ENCODE measurements at regions not wholly inside any gene's neighbourhood (a gene's known extent, or its start where the extent isn't known, plus 50 kb on each side); places are given as distances from the start of the nearest gene placed in this dataset.

DNA sequence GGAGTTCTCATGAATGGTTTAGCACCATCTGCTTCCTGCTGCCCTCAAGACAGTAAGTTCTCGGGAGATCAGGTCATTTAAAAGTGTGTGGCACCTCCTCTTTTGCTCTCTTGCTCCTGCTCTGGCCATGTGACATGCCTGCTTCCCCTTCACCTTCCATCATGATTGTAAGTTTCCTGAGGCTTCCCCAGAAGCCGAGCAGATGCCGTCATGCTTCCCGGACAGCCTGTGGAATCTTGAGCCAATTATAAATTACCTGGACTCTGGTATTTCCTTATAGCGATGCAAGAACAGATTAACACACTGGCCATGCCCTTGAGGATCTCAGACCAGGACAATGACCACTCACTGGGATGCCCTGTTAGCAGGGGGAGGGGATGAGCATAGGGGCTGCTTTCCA lies 212.3 kb downstream of the MATN1 start:
- no peaks in the 10 kb centered on the region for H3K4me1 ChIP-seq (ENCODE audit: control insufficient read depth in 1 of 2, insufficient read depth in 2 of 2, low read length in 2 of 2)
- peaks cover 0 to 5% of the 10 kb centered on the region in 2 donors for H3K9me3 ChIP-seq (ENCODE audit: control insufficient read depth in 1 of 2, low read length in 2 of 2)
- peaks cover 0 to 3% of the 10 kb centered on the region in 2 donors for H3K27me3 ChIP-seq (ENCODE audit: control insufficient read depth in 1 of 2, insufficient read depth in 2 of 2, low read length in 2 of 2)
- H3K36me3 ChIP-seq (ENCODE audit: control insufficient read depth in 1 of 2, insufficient read depth in 2 of 2, low read length in 2 of 2) = no peaks in the 10 kb centered on the region
- no peak overlapping the region for H3K9ac ChIP-seq (ENCODE audit: low read depth in 1 of 2, low read length in 2 of 2)
- no peak overlapping the region for H3K27ac ChIP-seq (ENCODE audit: low read depth, low read length)
- H3K4me3 ChIP-seq (ENCODE audit: low read depth in 1 of 2, low read length in 2 of 2) = no peak overlapping the region

DNA sequence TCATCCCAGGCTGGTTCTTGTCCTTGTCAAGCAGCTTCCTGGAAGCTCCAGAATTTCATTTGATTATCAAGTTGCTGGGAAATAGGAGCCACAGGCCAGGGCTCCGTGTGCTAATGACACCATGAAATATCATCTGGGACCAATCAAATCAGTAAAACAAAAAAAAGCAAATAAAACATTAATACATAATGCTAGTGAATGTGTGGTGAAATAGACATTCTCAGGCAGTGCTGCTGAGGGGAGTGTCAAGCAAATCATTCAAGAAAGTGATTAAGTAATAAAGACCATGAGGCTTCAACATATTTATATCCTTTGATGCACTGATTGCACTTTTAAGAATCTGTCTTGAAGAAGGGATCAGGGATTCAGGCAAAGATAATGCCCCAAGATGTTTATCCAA lies 213.7 kb downstream of the MATN1 start:
- H3K27me3 ChIP-seq (ENCODE audit: control insufficient read depth in 1 of 2, insufficient read depth in 2 of 2, low read length in 2 of 2) = peaks cover 0 to 3% of the 10 kb centered on the region in 2 donors
- no peak overlapping the region for H3K4me3 ChIP-seq (ENCODE audit: low read depth in 1 of 2, low read length in 2 of 2)
- no peak overlapping the region for H3K27ac ChIP-seq (ENCODE audit: low read depth, low read length)
- no peak overlapping the region for H3K9ac ChIP-seq (ENCODE audit: low read depth in 1 of 2, low read length in 2 of 2)
- peaks cover 0 to 5% of the 10 kb centered on the region in 2 donors for H3K9me3 ChIP-seq (ENCODE audit: control insufficient read depth in 1 of 2, low read length in 2 of 2)
- H3K36me3 ChIP-seq (ENCODE audit: control insufficient read depth in 1 of 2, insufficient read depth in 2 of 2, low read length in 2 of 2) = no peaks in the 10 kb centered on the region
- H3K4me1 ChIP-seq (ENCODE audit: control insufficient read depth in 1 of 2, insufficient read depth in 2 of 2, low read length in 2 of 2) = no peaks in the 10 kb centered on the region

DNA sequence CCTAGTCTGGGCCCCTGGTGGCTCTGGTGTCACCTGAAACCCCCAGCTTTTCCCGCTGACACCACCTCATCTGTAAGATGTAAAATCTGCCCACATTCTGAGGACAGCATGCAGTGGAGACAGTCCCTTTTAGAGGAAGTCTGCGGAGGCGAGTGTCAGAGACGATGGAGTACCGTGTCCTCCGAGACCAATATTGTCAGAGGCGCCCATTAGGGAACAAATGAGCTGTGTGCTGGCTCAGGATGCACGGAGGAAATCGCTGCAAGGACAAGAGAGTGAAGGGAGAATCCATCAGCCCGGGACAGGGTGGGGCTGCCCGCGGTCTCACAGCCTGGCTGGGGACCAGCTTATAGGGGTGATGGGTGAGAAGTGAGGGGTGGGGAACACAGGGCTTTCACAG lies 214.8 kb downstream of the MATN1 start:
- Histone ChIP-seq H3K36me3 (ENCODE audit: control insufficient read depth in 1 of 2, insufficient read depth in 2 of 2, low read length in 2 of 2) (no peaks in the 10 kb centered on the region), H3K9me3 (ENCODE audit: control insufficient read depth in 1 of 2, low read length in 2 of 2) (peaks cover 0 to 5% of the 10 kb centered on the region in 2 donors), H3K27ac (ENCODE audit: low read depth, low read length) (no peak overlapping the region), H3K4me3 (ENCODE audit: low read depth in 1 of 2, low read length in 2 of 2) (no peak overlapping the region), H3K9ac (ENCODE audit: low read depth in 1 of 2, low read length in 2 of 2) (no peak overlapping the region), H3K4me1 (ENCODE audit: control insufficient read depth in 1 of 2, insufficient read depth in 2 of 2, low read length in 2 of 2) (no peaks in the 10 kb centered on the region), H3K27me3 (ENCODE audit: control insufficient read depth in 1 of 2, insufficient read depth in 2 of 2, low read length in 2 of 2) (peaks cover 0 to 3% of the 10 kb centered on the region in 2 donors)

DNA sequence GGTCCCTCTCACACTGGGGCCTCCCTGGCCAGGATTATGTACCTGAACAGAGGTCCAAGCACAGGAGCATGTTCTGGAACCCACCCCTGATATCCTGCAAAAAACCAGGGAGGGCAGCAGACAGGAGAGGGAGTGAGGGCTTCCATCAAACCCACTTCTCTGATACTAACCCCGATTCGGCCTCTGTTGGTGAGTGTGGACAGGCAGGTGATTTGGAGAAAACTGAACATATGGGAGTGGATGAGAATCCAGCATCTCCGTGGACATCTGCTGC lies 215.3 kb downstream of the MATN1 start:
- Histone ChIP-seq H3K4me1 (ENCODE audit: control insufficient read depth in 1 of 2, insufficient read depth in 2 of 2, low read length in 2 of 2) (no peaks in the 10 kb centered on the region), H3K36me3 (ENCODE audit: control insufficient read depth in 1 of 2, insufficient read depth in 2 of 2, low read length in 2 of 2) (no peaks in the 10 kb centered on the region), H3K9ac (ENCODE audit: low read depth in 1 of 2, low read length in 2 of 2) (no peak overlapping the region), H3K27me3 (ENCODE audit: control insufficient read depth in 1 of 2, insufficient read depth in 2 of 2, low read length in 2 of 2) (peaks cover 0 to 3% of the 10 kb centered on the region in 2 donors), H3K27ac (ENCODE audit: low read depth, low read length) (no peak overlapping the region), H3K4me3 (ENCODE audit: low read depth in 1 of 2, low read length in 2 of 2) (no peak overlapping the region), H3K9me3 (ENCODE audit: control insufficient read depth in 1 of 2, low read length in 2 of 2) (peaks cover 0 to 5% of the 10 kb centered on the region in 2 donors)

DNA sequence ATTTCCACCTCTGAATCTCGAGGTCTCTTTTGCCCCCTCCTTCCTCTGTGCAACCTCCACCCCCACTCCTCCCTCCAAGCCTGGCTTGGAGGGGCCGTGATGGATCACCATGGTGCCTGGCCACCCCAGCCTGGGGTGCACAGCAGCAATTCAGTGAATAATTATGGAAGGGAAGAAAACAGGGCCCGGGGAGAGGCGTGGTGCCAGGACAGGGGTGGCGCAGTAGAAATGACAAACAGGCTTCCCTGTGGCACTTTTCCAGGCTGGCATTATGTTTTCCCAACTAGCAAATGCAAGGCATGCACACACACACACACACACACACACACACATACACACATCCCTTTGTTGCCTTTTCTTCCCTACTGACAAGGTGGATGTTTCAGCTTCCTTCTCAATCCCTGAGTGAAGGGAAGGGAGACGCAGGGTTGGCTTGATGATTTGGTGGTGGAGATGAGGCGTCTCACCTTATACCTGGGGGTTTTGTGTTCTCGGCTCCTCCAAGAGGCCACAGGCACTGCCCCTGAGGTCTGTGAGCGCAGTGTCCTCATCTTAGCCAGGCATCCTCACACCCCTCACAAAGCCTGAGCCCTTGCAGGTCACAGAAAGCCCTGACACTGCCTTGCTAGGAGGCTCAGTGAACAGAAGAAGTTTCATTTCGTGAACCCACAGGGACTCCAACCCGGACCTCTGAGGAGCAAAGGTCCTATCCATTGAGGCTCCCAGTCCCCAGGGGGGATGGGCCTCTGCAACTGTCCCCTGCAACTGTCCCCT lies 215.8 kb downstream of the MATN1 start:
- no peaks in the 10 kb centered on the region for H3K4me1 ChIP-seq (ENCODE audit: control insufficient read depth in 1 of 2, insufficient read depth in 2 of 2, low read length in 2 of 2)

DNA sequence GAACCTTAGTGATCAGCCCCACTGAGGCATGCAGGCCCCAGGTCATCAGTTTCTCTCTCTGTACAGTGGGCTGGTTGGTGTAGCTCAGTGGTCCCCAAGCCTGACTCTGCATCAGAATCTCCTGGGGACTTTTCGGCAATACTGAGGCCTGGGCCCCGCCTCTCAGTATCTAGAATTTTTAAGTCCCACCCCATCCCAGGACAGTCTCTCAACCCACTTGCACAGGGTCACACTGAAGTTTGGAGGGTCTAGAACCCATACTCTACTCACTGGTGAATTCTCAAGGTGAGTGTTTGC lies 216.4 kb downstream of the MATN1 start:
- Histone ChIP-seq H3K27ac (ENCODE audit: low read depth, low read length) (no peak overlapping the region), H3K9ac (ENCODE audit: low read depth in 1 of 2, low read length in 2 of 2) (no peak overlapping the region), H3K36me3 (ENCODE audit: control insufficient read depth in 1 of 2, insufficient read depth in 2 of 2, low read length in 2 of 2) (no peaks in the 10 kb centered on the region), H3K4me1 (ENCODE audit: control insufficient read depth in 1 of 2, insufficient read depth in 2 of 2, low read length in 2 of 2) (no peaks in the 10 kb centered on the region), H3K9me3 (ENCODE audit: control insufficient read depth in 1 of 2, low read length in 2 of 2) (peaks cover 0 to 5% of the 10 kb centered on the region in 2 donors), H3K27me3 (ENCODE audit: control insufficient read depth in 1 of 2, insufficient read depth in 2 of 2, low read length in 2 of 2) (peaks cover 0 to 3% of the 10 kb centered on the region in 2 donors), H3K4me3 (ENCODE audit: low read depth in 1 of 2, low read length in 2 of 2) (no peak overlapping the region)

More for the DNA sequence above, 215.8 kb downstream of the MATN1 start:
- H3K36me3 ChIP-seq (ENCODE audit: control insufficient read depth in 1 of 2, insufficient read depth in 2 of 2, low read length in 2 of 2) = no peaks in the 10 kb centered on the region
- H3K27ac ChIP-seq (ENCODE audit: low read depth, low read length) = no peak overlapping the region
- peaks cover 0 to 5% of the 10 kb centered on the region in 2 donors for H3K9me3 ChIP-seq (ENCODE audit: control insufficient read depth in 1 of 2, low read length in 2 of 2)
- H3K9ac ChIP-seq (ENCODE audit: low read depth in 1 of 2, low read length in 2 of 2) = no peak overlapping the region
- no peak overlapping the region for H3K4me3 ChIP-seq (ENCODE audit: low read depth in 1 of 2, low read length in 2 of 2)
- peaks cover 0 to 3% of the 10 kb centered on the region in 2 donors for H3K27me3 ChIP-seq (ENCODE audit: control insufficient read depth in 1 of 2, insufficient read depth in 2 of 2, low read length in 2 of 2)

DNA sequence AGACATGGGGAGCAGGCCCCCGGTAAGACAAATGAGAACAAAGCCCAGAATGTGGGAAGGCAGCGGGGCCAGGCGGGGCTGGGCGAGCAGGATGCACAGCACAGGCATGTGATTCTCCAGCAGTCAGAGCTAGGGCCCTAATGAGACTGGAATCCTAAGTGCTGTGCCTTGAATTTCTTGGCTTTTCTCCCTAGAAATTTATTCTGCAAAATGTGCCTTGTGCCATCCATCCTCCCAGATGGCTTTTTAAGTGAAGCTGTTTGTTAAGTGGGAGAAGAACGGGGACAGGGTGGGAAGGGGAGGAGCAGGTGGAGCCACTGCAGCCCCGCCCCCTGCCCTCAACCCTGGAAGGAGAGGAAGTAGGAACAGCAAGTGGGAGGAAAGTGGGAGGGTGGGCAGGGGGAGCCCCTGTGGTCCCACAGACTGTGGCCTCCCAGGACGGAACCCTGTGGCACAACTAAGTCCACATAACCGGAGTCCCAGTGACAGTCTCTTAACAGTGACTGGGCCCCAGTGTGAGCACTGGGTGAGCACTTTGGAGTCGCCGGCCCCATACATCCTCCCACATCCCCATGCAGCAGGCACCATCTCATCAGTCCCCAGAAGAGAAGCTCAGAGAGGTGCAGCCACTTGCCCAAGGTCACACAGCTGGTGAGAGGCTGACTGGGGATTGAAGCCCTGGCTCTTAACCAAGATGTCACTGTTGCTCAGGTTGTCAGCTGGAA lies 216.9 kb downstream of the MATN1 start:
- Histone ChIP-seq H3K27ac (ENCODE audit: low read depth, low read length) (no peak overlapping the region), H3K9ac (ENCODE audit: low read depth in 1 of 2, low read length in 2 of 2) (no peak overlapping the region), H3K4me1 (ENCODE audit: control insufficient read depth in 1 of 2, insufficient read depth in 2 of 2, low read length in 2 of 2) (no peaks in the 10 kb centered on the region), H3K36me3 (ENCODE audit: control insufficient read depth in 1 of 2, insufficient read depth in 2 of 2, low read length in 2 of 2) (no peaks in the 10 kb centered on the region), H3K9me3 (ENCODE audit: control insufficient read depth in 1 of 2, low read length in 2 of 2) (peaks cover 0 to 5% of the 10 kb centered on the region in 2 donors), H3K4me3 (ENCODE audit: low read depth in 1 of 2, low read length in 2 of 2) (no peak overlapping the region), H3K27me3 (ENCODE audit: control insufficient read depth in 1 of 2, insufficient read depth in 2 of 2, low read length in 2 of 2) (peaks cover 0 to 3% of the 10 kb centered on the region in 2 donors)

DNA sequence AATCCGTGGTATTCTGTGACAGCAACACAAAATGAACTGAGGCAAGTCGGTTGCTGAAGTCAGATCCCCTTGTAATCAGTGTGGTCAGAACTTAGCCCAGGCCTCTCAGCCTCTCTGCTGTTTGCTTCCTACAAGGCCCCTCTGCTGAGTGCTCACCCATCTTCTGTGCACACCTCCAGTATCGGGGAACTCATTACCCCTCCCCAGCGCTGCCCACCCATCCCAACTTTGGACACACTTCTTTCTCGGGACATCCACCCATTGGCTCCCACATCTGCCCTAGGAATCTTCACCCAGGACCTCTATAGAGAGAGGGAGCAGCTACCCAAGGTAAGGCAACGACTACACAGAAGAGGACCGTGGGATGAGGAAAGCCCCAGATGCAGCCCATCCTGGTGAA lies 217.5 kb downstream of the MATN1 start:
- Histone ChIP-seq H3K4me1 (ENCODE audit: control insufficient read depth in 1 of 2, insufficient read depth in 2 of 2, low read length in 2 of 2) (no peaks in the 10 kb centered on the region), H3K27me3 (ENCODE audit: control insufficient read depth in 1 of 2, insufficient read depth in 2 of 2, low read length in 2 of 2) (peaks cover 0 to 3% of the 10 kb centered on the region in 2 donors), H3K27ac (ENCODE audit: low read depth, low read length) (no peak overlapping the region), H3K9ac (ENCODE audit: low read depth in 1 of 2, low read length in 2 of 2) (no peak overlapping the region), H3K4me3 (ENCODE audit: low read depth in 1 of 2, low read length in 2 of 2) (no peak overlapping the region), H3K36me3 (ENCODE audit: control insufficient read depth in 1 of 2, insufficient read depth in 2 of 2, low read length in 2 of 2) (no peaks in the 10 kb centered on the region), H3K9me3 (ENCODE audit: control insufficient read depth in 1 of 2, low read length in 2 of 2) (peaks cover 0 to 5% of the 10 kb centered on the region in 2 donors)

DNA sequence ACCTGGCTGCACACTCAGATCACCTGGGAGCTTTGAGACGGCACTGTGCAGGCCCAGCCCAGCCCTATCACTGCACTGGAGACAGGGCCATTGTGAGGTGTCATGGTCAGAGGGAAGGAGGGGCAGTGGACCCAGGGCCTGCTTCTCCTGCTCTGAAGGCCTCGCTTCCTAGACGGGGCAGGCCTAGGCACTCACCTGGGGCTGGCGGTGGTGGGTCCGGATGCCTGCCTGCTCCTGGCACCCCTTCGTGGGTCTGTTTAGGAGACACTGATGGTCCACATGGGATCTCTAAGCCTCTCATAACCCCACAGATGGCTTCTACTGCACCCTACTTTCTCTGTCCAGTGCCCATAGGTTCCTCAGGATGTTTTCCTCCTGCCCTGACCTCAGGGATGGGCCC lies 230.9 kb downstream of the MATN1 start:
- Histone ChIP-seq H3K9me3 (ENCODE audit: control insufficient read depth in 1 of 2, low read length in 2 of 2) (no peaks in the 10 kb centered on the region), H3K4me3 (ENCODE audit: low read depth in 1 of 2, low read length in 2 of 2) (no peak overlapping the region), H3K4me1 (ENCODE audit: control insufficient read depth in 1 of 2, insufficient read depth in 2 of 2, low read length in 2 of 2) (no peaks in the 10 kb centered on the region), H3K27me3 (ENCODE audit: control insufficient read depth in 1 of 2, insufficient read depth in 2 of 2, low read length in 2 of 2) (no peaks in the 10 kb centered on the region), H3K36me3 (ENCODE audit: control insufficient read depth in 1 of 2, insufficient read depth in 2 of 2, low read length in 2 of 2) (no peaks in the 10 kb centered on the region), H3K27ac (ENCODE audit: low read depth, low read length) (no peak overlapping the region), H3K9ac (ENCODE audit: low read depth in 1 of 2, low read length in 2 of 2) (no peak overlapping the region)

DNA sequence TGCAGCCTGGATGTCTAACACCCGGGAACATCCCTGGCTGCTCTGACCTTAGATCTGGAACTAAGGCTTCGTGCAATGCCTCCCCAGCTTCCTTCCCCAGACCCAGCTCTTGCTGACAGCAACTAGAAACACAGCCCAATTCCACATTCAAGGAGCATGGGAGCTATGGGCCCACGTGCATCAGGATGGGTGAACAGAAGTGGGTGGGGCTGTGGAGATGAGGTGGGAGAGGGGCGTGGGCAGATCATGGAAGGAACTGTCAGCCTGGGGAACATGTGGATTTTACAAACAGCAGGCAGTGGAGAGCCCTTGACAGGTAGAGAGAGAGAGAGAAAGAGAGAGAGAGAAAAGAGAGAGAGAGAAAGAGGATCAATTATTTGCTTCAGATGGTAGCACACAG lies 231.6 kb downstream of the MATN1 start:
- no peak overlapping the region for H3K27ac ChIP-seq (ENCODE audit: low read depth, low read length)

More for the DNA sequence above, 231.6 kb downstream of the MATN1 start:
- Histone ChIP-seq H3K4me1 (ENCODE audit: control insufficient read depth in 1 of 2, insufficient read depth in 2 of 2, low read length in 2 of 2) (no peaks in the 10 kb centered on the region), H3K27me3 (ENCODE audit: control insufficient read depth in 1 of 2, insufficient read depth in 2 of 2, low read length in 2 of 2) (no peaks in the 10 kb centered on the region), H3K9ac (ENCODE audit: low read depth in 1 of 2, low read length in 2 of 2) (no peak overlapping the region), H3K36me3 (ENCODE audit: control insufficient read depth in 1 of 2, insufficient read depth in 2 of 2, low read length in 2 of 2) (no peaks in the 10 kb centered on the region), H3K9me3 (ENCODE audit: control insufficient read depth in 1 of 2, low read length in 2 of 2) (no peaks in the 10 kb centered on the region), H3K4me3 (ENCODE audit: low read depth in 1 of 2, low read length in 2 of 2) (no peak overlapping the region)

All from duodenal mucosa (tissue), 2 donors.